Epithelial cell of esophagus (primary cell): ENCODE measurements at regions not wholly inside any gene's neighbourhood (a gene's known extent, or its start where the extent isn't known, plus 50 kb on each side); places are given as distances from the start of the nearest gene placed in this dataset.

Experiments used
- DNase-seq: peaks from one replicate; pipeline ENCODE4 v3.0.0; 2010; ENCODE audit warnings: low read depth
- H3K4me3 ChIP-seq: 2 replicates; pipeline ENCODE4 v1.5.1; 2011; ENCODE audit warnings: mild to moderate bottlenecking, low read length, control low read depth
- TF ChIP-seq, protein P1 (sequence below): IDR thresholded peaks from 2 replicates; pipeline ENCODE4 v1.5.1; 2011; ENCODE audit warnings: low read depth, mild to moderate bottlenecking, low read length, control low read depth, inconsistent platforms; ENCODE audit not compliant: insufficient read depth; ENCODE audit errors: missing control alignments

DNA sequence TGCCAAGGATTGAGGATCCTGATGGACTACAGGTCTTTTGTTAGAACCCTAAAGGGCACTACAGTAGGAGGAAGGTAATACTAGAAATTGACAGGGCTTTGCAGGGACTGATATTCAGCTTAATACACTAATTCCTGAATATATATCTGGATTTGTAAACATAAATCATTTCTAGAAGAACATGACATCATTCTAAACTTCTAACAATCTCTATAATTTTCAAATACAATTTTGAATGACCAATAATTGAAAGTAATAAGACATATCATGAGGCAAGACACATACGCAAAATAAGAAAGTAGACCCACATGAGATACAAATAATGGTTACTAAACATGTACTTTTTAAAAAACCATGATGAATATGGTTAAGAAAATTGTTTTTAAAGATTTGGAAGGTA is 52.4 kb upstream of the LRRC8B start:
- TF ChIP-seq, protein P1, sequence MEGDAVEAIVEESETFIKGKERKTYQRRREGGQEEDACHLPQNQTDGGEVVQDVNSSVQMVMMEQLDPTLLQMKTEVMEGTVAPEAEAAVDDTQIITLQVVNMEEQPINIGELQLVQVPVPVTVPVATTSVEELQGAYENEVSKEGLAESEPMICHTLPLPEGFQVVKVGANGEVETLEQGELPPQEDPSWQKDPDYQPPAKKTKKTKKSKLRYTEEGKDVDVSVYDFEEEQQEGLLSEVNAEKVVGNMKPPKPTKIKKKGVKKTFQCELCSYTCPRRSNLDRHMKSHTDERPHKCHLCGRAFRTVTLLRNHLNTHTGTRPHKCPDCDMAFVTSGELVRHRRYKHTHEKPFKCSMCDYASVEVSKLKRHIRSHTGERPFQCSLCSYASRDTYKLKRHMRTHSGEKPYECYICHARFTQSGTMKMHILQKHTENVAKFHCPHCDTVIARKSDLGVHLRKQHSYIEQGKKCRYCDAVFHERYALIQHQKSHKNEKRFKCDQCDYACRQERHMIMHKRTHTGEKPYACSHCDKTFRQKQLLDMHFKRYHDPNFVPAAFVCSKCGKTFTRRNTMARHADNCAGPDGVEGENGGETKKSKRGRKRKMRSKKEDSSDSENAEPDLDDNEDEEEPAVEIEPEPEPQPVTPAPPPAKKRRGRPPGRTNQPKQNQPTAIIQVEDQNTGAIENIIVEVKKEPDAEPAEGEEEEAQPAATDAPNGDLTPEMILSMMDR, result no peak
- no peak for DNase-seq

DNA sequence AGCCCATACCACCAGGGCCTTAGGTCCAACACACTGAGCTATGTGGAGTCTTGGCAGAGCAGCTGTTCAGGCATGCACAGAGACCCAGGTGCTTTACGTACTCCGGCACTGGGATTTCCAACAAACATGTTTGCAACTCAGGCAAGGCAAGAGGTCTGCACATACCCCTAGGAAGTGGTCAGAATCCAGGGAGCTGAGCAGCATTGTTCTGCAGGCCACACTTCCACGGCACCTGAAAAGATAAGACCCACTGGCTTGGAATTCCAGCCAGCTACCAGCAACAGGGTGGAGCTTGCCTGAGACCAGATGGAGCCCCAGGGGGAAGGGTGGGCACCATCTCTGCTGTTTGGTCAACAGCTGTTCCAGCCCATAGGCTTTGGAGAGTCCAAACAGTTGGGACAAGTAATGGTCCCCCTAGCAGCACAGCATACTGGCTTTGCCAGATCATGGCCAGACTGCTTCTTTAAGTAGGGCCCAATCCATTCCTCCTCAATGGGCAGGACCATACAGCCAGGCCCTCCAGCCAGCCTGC is 51.7 kb upstream of the LRRC8B start:
- no peak for DNase-seq
- no peak overlapping the region for H3K4me3 ChIP-seq
- TF ChIP-seq, protein P1, result no peak

More for the DNA sequence above, 52.4 kb upstream of the LRRC8B start:
- no peak overlapping the region for H3K4me3 ChIP-seq
